Breast epithelium (tissue), 3 donors: ENCODE measurements at regions not wholly inside any gene's neighbourhood (a gene's known extent, or its start where the extent isn't known, plus 50 kb on each side); places are given as distances from the start of the nearest gene placed in this dataset.

ENCODE experiments used
- POLR2A ChIP-seq: fragments of 450-650 bp; IDR thresholded peaks from one replicate; pipeline ENCODE4 v1.6.1; 2016; ENCODE audit warnings: antibody characterized with exemption, mild to moderate bottlenecking, moderate library complexity
- POLR2AphosphoS5 ChIP-seq, 3 donors: sonication (generic); formaldehyde crosslinking; IDR thresholded peaks; one replicate each; pipeline ENCODE4 v1.6.1; 2017; ENCODE audit warnings: antibody characterized with exemption in 3 of 3
- TF ChIP-seq, protein P1 (sequence below), 3 donors: fragments of 450-650 bp; IDR thresholded peaks; one replicate each; pipeline ENCODE4 v1.5.1; 2016 to 2017; ENCODE audit warnings: antibody characterized with exemption in 3 of 3, mild to moderate bottlenecking in 3 of 3, moderate library complexity in 3 of 3

DNA sequence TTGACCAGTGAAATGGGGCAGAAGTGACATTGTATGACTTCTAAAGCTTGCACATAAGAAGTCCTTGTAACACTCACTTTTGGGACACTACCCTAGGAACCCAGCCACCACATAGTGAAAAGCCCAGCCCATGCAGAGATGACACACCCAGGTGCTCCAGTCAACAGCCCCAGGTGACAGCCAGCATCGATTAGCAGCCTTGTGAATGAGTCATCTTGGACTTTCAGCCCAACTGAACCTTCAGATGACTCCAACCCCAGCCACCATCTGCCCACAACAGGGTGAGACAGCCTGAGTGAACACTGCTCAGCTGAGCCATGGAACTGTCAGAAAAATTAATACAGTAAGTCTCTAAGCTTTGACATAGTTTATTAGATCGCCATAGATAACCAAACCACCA is 458.6 kb downstream of the ZSWIM6 start:
- TF ChIP-seq POLR2A (no peak), POLR2AphosphoS5 (IDR thresholded peaks at IDR 0.05) (no peak)
- TF ChIP-seq, protein P1, sequence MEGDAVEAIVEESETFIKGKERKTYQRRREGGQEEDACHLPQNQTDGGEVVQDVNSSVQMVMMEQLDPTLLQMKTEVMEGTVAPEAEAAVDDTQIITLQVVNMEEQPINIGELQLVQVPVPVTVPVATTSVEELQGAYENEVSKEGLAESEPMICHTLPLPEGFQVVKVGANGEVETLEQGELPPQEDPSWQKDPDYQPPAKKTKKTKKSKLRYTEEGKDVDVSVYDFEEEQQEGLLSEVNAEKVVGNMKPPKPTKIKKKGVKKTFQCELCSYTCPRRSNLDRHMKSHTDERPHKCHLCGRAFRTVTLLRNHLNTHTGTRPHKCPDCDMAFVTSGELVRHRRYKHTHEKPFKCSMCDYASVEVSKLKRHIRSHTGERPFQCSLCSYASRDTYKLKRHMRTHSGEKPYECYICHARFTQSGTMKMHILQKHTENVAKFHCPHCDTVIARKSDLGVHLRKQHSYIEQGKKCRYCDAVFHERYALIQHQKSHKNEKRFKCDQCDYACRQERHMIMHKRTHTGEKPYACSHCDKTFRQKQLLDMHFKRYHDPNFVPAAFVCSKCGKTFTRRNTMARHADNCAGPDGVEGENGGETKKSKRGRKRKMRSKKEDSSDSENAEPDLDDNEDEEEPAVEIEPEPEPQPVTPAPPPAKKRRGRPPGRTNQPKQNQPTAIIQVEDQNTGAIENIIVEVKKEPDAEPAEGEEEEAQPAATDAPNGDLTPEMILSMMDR (IDR thresholded peaks at IDR 0.05) = no peak
